BJ (cell line): ENCODE measurements at regions not wholly inside any gene's neighbourhood (a gene's known extent, or its start where the extent isn't known, plus 50 kb on each side); places are given as distances from the start of the nearest gene placed in this dataset.

ENCODE experiments used
- CTCF ChIA-PET: fragments of 350-600 bp; formaldehyde crosslinking; extraction: SDS; loops from one replicate; lab custom pipeline; 2021; ENCODE audit warnings: antibody characterized with exemption, inconsistent platforms; lab: Yijun Ruan, JAX
- POLR2A ChIA-PET: fragments of 300-600 bp; sonication (Branson Sonifier 250); formaldehyde crosslinking; extraction: SDS; loops from one replicate; lab custom pipeline; 2021; ENCODE audit warnings: antibody characterized with exemption; lab: Charles Lee
- DNase-seq: peaks from one replicate; pipeline ENCODE4 v3.0.0-alpha.2; 2011; ENCODE audit warnings: low read depth
- H3K27me3 ChIP-seq: 2 replicates; pipeline ENCODE4 v1.6.0; 2011; ENCODE audit warnings: low read length; ENCODE audit not compliant: control insufficient read depth, insufficient read depth
- H3K36me3 ChIP-seq: 2 replicates; pipeline ENCODE4 v1.5.1; 2011; ENCODE audit warnings: low read length; ENCODE audit not compliant: control insufficient read depth, insufficient read depth
- H3K4me3 ChIP-seq: 2 replicates; pipeline ENCODE4 v1.5.1; 2011; ENCODE audit warnings: low read depth, mild to moderate bottlenecking, control low read depth, low read length
- CTCF ChIP-seq: IDR thresholded peaks from 2 replicates; pipeline ENCODE4 v1.5.1; 2011; ENCODE audit warnings: low read depth, mild to moderate bottlenecking, control low read depth, inconsistent platforms, low read length, moderate library complexity; ENCODE audit not compliant: insufficient read depth

DNA sequence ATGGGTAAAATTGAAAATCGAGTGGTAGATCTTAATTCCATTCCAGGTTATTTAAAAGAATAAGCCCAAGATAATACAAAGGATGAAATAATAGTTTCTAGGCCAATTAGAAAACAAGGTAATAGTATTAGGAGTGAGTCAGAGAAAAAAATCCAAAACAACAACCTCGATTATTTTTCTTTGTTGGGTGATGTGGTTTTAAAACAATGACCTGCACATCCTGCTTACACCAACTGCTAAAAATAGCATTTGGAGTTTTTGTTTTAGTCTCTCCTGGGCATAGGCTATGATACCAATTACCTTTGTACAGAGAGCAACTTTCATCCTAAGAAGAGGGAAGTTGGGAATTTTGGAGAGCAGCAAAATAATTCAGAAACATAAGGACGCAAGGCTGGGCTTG lies 101.7 kb upstream of the MYO10 start:
- Histone ChIP-seq H3K27me3 (no peaks in the 10 kb centered on the region), H3K36me3 (no peaks in the 10 kb centered on the region), H3K4me3 (no peak overlapping the region)
- no peak for TF ChIP-seq CTCF
- ChIA-PET CTCF (interaction anchor here (1.1 kb wide), 1 partner anchor 94 kb away, joined by 4 read pairs; no protein-coding TSS in a partner anchor), POLR2A (no interaction called here)
- DNase-seq = no peak

GRCh38 chr5:17039170-17039569 lies 103.1 kb upstream of the MYO10 start:
- POLR2A ChIA-PET = no interaction called here
- CTCF ChIA-PET = no interaction called here
- no peak for TF ChIP-seq CTCF
- no peaks in the 10 kb centered on the region for H3K27me3 ChIP-seq
- no peak for DNase-seq
- H3K4me3 ChIP-seq = no peak overlapping the region
- H3K36me3 ChIP-seq = no peaks in the 10 kb centered on the region

DNA sequence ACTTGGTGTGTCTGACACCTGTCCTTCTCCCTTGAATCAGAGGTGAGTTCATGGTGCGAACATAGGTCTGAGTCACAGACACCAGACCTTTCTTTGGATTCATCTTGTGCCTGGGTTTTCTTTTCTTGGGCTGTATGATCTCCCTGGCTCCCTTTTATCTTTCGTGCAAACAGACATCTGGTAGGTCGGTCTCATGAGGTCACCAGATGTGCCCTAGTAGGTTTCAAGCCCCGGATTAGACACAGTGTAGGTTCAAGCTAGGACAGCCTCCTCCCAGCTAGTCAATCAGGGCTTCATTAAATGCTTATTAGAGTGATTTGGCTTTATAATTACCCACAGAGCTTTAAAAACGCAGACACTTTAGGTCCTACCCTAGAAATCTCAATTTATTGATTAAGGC lies 106.0 kb upstream of the MYO10 start:
- Histone ChIP-seq H3K36me3 (no peaks in the 10 kb centered on the region), H3K27me3 (no peaks in the 10 kb centered on the region), H3K4me3 (no peak overlapping the region)
- ChIA-PET POLR2A (no interaction called here), CTCF (interaction anchor here (0.9 to 1.3 kb wide), 2 partner anchors 115 to 148 kb away, joined by 3 read pairs; no protein-coding TSS in a partner anchor)
- DNase-seq = no peak
- no peak for TF ChIP-seq CTCF

- H3K36me3 ChIP-seq = no peaks in the 10 kb centered on the region
- H3K27me3 ChIP-seq = no peaks in the 10 kb centered on the region
- ChIA-PET POLR2A (no interaction called here), CTCF (interaction anchor here (0.5 kb wide), 1 partner anchor 164 kb away, joined by 5 read pairs; no protein-coding TSS in a partner anchor)
- no peak for TF ChIP-seq CTCF
- no peak overlapping the region for H3K4me3 ChIP-seq
- no peak for DNase-seq
These were observed 110.2 kb upstream of the MYO10 start for GRCh38 chr5:17046320-17046719.

DNA sequence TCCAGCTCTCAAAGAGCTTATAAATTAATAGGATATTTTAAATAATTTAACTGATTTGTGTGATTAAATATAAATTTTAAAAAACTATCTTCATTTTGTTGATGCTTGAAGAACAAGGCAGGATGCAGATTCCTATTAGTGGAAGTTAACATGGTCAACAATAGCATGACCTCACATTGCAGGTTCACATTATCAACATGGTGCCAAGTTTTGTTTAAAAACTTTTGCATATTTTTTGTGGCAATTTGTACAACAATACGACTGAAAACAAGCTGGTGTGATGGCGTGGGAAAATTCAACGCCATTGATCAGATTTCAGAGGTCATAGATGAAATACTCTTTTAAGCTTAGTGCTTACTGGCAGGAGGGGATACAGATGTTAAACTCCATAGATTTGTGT lies 114.1 kb upstream of the MYO10 start:
- Histone ChIP-seq H3K4me3 (no peak overlapping the region), H3K27me3 (no peaks in the 10 kb centered on the region), H3K36me3 (no peaks in the 10 kb centered on the region)
- no peak for TF ChIP-seq CTCF
- POLR2A ChIA-PET = no interaction called here
- DNase-seq = no peak
- CTCF ChIA-PET = interaction anchor here (1.4 to 2.4 kb wide), 2 partner anchors 12 to 45 kb away, joined by 3 to 6 read pairs; no protein-coding TSS in a partner anchor
